SK-N-SH (cell line): ENCODE measurements at regions not wholly inside any gene's neighbourhood (a gene's known extent, or its start where the extent isn't known, plus 50 kb on each side); places are given as distances from the start of the nearest gene placed in this dataset.
A peak's percentile ranks its signal among the peaks of the same experiment; 100 is the strongest.

Experiments
- CTCF ChIA-PET: fragments of 300-600, 350-600 bp; formaldehyde crosslinking; extraction: SDS; loops from one replicate; lab custom pipeline; 2021; lab: Yijun Ruan, JAX
- POLR2A ChIA-PET: fragments of 350-600 bp; sonication (Branson Sonifier 250); formaldehyde crosslinking; extraction: SDS; loops from one replicate; lab custom pipeline; 2020; ENCODE audit warnings: antibody characterized with exemption, inconsistent platforms; lab: Yijun Ruan, JAX
- DNase-seq: peaks from one replicate; pipeline ENCODE4 v3.0.0; 2012
- H2AFZ ChIP-seq: fragments of 200-600 bp; sonication (generic); 2 replicates; pipeline ENCODE4 v1.8.1; 2016; ENCODE audit warnings: antibody characterized with exemption, mild to moderate bottlenecking, low read depth
- H3F3A ChIP-seq: fragments of 200-600 bp; sonication (generic); replicated peaks from 2 replicates; pipeline ENCODE3; 2016; ENCODE audit warnings: antibody characterized with exemption, mild to moderate bottlenecking; ENCODE audit not compliant: insufficient read depth
- H3K27ac ChIP-seq, 2 experiments: fragments of 200-500 bp in 1 of 2; fragments of 200-600 bp in 1 of 2; sonication (Bioruptor generic) in 1 of 2; sonication (generic), shearing (Covaris generic) in 1 of 2; 2 replicates each; pipeline versions ENCODE4 v1.5.1 to v1.6.1; 2014 to 2016; ENCODE audit warnings: low read depth in 2 of 2, inconsistent platforms in 1 of 2, low read length in 1 of 2, mild to moderate bottlenecking in 1 of 2, mixed read lengths in 1 of 2
- H3K27me3 ChIP-seq: fragments of 200-600 bp; sonication (generic), shearing (Covaris generic); 2 replicates; pipeline ENCODE4 v1.6.1; 2016; ENCODE audit warnings: mixed run types; ENCODE audit not compliant: insufficient read depth
- H3K36me3 ChIP-seq, 2 experiments: fragments of 200-500 bp in 1 of 2; fragments of 200-600 bp in 1 of 2; sonication (Bioruptor generic) in 1 of 2; sonication (generic) in 1 of 2; replicated peaks in 1 of 2; 2 replicates each; pipeline versions ENCODE3 to v1.5.1; 2014 to 2016; ENCODE audit warnings: low read length in 1 of 2, mild to moderate bottlenecking in 1 of 2; ENCODE audit not compliant: insufficient read depth in 2 of 2, control insufficient read depth in 1 of 2
- H3K4me1 ChIP-seq, 2 experiments: fragments of 200-500 bp in 1 of 2; fragments of 200-600 bp in 1 of 2; sonication (Bioruptor generic) in 1 of 2; sonication (generic), shearing (Covaris generic) in 1 of 2; 2 replicates each; pipeline versions ENCODE4 v1.5.1 to v1.6.1; 2014 to 2016; ENCODE audit warnings: low read depth in 1 of 2, low read length in 1 of 2, mixed run types in 1 of 2; ENCODE audit not compliant: insufficient read depth in 2 of 2, control insufficient read depth in 1 of 2
- H3K4me2 ChIP-seq: fragments of 200-600 bp; sonication (generic), shearing (Covaris generic); 2 replicates; pipeline ENCODE4 v1.6.1; 2017; ENCODE audit warnings: mixed run types
- H3K4me3 ChIP-seq, 2 experiments: fragments of 200-500 bp in 1 of 2; fragments of 200-600 bp in 1 of 2; sonication (Bioruptor generic) in 1 of 2; sonication (generic), shearing (Covaris generic) in 1 of 2; 2 replicates each; pipeline versions ENCODE4 v1.5.1 to v1.8.1; 2014 to 2016; ENCODE audit warnings: low read depth in 2 of 2, inconsistent platforms in 1 of 2, low read length in 1 of 2, mild to moderate bottlenecking in 1 of 2, mixed read lengths in 1 of 2, moderate library complexity in 1 of 2
- H3K79me2 ChIP-seq: fragments of 200-600 bp; sonication (generic); 2 replicates; pipeline ENCODE4 v1.8.1; 2017; ENCODE audit warnings: mild to moderate bottlenecking; ENCODE audit not compliant: insufficient read depth
- H3K9ac ChIP-seq: fragments of 200-600 bp; sonication (generic); 2 replicates; pipeline ENCODE4 v1.6.1; 2017; ENCODE audit warnings: mixed run types
- H3K9me2 ChIP-seq: fragments of 200-600 bp; sonication (generic); 2 replicates; pipeline ENCODE4 v1.6.1; 2017; ENCODE audit warnings: mixed run types
- H3K9me3 ChIP-seq: fragments of 200-600 bp; sonication (generic); 2 replicates; pipeline ENCODE4 v1.6.1; 2017; ENCODE audit warnings: mixed run types, mild to moderate bottlenecking, moderate library complexity
- H4K20me1 ChIP-seq: fragments of 200-600 bp; sonication (generic); 2 replicates; pipeline ENCODE4 v1.6.1; 2017; ENCODE audit warnings: mild to moderate bottlenecking, mixed run types; ENCODE audit not compliant: insufficient read depth
- EP300 ChIP-seq, 2 experiments: IDR thresholded peaks; 2 replicates each; pipeline versions ENCODE4 v1.4.0 to v1.6.1; 2012; ENCODE audit warnings: borderline replicate concordance in 1 of 2, low read depth in 1 of 2, low read length in 1 of 2
- FOSL2 ChIP-seq: IDR thresholded peaks from 2 replicates; pipeline ENCODE4 v1.4.0; 2012; ENCODE audit warnings: low read depth, mild to moderate bottlenecking, moderate library complexity, borderline replicate concordance
- FOXM1 ChIP-seq: IDR thresholded peaks from 2 replicates; pipeline ENCODE4 v1.4.0; 2012; ENCODE audit warnings: low read depth, mild to moderate bottlenecking
- MEF2A ChIP-seq: IDR thresholded peaks from 2 replicates; pipeline ENCODE4 v1.4.0; 2012; ENCODE audit warnings: low read depth, borderline replicate concordance
- MXI1 ChIP-seq: IDR thresholded peaks from 2 replicates; pipeline ENCODE4 v1.6.1; 2012; ENCODE audit warnings: mild to moderate bottlenecking, low read depth, low read length, improper control_type of control experiment
- NRF1 ChIP-seq: IDR thresholded peaks from 2 replicates; pipeline ENCODE4 v1.6.1; 2012; ENCODE audit warnings: low read depth, mild to moderate bottlenecking, low read length
- POLR2AphosphoS5 ChIP-seq: IDR thresholded peaks from 2 replicates; pipeline ENCODE4 v1.6.1; 2012; ENCODE audit warnings: low read depth, low read length
- RAD21 ChIP-seq: IDR thresholded peaks from 2 replicates; pipeline ENCODE4 v1.6.1; 2012; ENCODE audit warnings: mild to moderate bottlenecking, low read length
- RCOR1 ChIP-seq: fragments of 150-350 bp; IDR thresholded peaks from 2 replicates; pipeline ENCODE4 v1.6.1; 2017; ENCODE audit warnings: antibody characterized with exemption, low read length
- TEAD4 ChIP-seq: IDR thresholded peaks from 2 replicates; pipeline ENCODE4 v1.4.0; 2012; ENCODE audit warnings: mild to moderate bottlenecking, borderline replicate concordance; ENCODE audit not compliant: insufficient read depth
- WGBS: methylation state at CpG from one replicate; pipeline ENCODE4 v1.1.6; 2017; ENCODE audit warnings: low lambda C conversion rate; 5-methylcytosine and 5-hydroxymethylcytosine counted together
- TF ChIP-seq, protein P1 (sequence below): IDR thresholded peaks from 2 replicates; pipeline ENCODE4; 2012
- TF ChIP-seq, protein P2 (sequence below): fragments of 150-350 bp; IDR thresholded peaks from 2 replicates; pipeline ENCODE4 v1.6.1; 2016; ENCODE audit warnings: mild to moderate bottlenecking, low read depth, low read length

DNA sequence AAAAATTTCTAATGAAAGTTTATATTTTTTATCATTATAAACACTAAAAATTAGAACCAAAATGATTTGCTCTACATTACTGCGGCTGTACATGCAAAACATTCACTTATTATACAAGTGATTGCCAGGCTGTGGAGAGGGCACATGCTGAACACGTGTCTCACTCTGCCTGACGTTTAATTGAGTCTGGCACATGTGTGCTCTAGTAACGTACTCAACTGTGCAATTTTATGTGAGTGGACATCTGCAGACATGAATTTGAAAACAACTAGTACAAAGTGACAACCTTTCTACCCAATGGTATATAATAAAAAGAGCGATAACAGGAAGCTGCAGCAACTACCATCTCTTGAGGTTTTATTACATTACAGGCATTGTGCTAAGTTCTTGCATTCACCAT is 341.4 kb downstream of the KLF12 start:
- no peaks in the 10 kb centered on the region for H3K27me3 ChIP-seq
- H3K9ac ChIP-seq, result no peak overlapping the region
- no peak overlapping the region for H3K4me2 ChIP-seq
- no peaks in the 10 kb centered on the region for H4K20me1 ChIP-seq
- H3K27ac ChIP-seq, result no peak overlapping the region
- ChIA-PET POLR2A (no interaction called here), CTCF (no interaction called here)
- H2AFZ ChIP-seq, result no peak overlapping the region
- H3F3A ChIP-seq, result no peaks in the 10 kb centered on the region
- H3K36me3 ChIP-seq, result peaks cover 0 to 11% of the 10 kb centered on the region in 2 experiments
- WGBS, result 74% methylated on average over 5 of the region's 5 CpGs
- no peaks in the 10 kb centered on the region for H3K9me3 ChIP-seq
- H3K9me2 ChIP-seq, result no peaks in the 10 kb centered on the region
- TF ChIP-seq RAD21 (no peak), MEF2A (no peak), MXI1 (peak; percentile 22; the same call in 1 of the 2 replicates)
- DNase-seq, result no peak
- H3K79me2 ChIP-seq, result no peaks in the 10 kb centered on the region
- H3K4me3 ChIP-seq, result no peak overlapping the region
- peaks cover 2 to 14% of the 10 kb centered on the region in 2 experiments; a peak in 2 of 4 replicates for H3K4me1 ChIP-seq

DNA sequence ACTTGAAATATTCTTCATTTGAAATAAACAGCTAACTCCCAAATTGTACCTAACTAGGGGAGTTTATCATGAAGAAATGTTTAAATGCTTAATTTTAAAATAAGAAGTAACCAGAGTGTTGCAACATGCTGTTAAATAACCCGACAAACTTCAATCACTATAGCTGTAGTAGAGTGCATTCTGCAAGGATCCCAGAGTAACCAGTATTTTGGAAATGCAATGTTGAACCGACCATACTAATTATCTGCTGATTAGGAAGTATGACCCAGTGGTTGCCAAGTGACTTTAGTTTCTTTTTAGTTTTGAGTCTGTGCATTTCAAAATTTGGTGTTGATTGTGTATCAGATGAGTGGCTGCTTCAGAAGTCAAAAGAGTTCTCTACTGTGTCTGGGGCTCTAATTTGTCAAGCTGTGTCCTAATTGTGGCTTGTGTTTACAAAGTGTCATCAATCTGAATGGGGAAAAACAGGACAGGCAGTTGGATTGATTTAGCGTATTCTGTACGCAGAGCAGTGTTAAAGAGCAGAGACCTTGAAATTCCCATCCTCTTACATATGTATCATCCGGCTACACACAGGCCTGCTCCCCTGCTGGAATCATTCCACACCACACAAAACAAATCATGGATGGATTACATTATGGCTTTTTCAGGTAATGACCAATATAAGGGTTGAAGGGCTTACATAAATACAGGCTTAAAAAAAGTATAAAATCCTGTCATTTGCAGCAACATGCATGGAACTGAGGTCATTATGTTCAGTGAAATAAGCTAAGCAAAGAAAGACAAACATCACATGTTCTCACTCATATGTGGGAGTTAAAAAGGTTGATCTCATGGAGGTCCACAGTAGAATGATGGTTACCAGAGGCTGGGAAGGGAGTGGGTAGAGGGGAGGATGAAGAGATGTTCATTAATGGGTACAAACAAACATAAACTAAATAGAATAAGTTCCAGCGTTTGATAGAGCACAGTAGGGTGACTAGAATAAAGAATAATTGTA is 351.5 kb downstream of the KLF12 start:
- TF ChIP-seq EP300 (IDR thresholded peaks at IDR 0.05; ENCODE audit: borderline replicate concordance in 1 of 2, low read depth in 1 of 2, low read length in 1 of 2), result no peak
- TF ChIP-seq FOSL2, result no peak
- no peak for TF ChIP-seq NRF1
- no peak for TF ChIP-seq MXI1
- no peak for TF ChIP-seq TEAD4
- TF ChIP-seq, protein P1, sequence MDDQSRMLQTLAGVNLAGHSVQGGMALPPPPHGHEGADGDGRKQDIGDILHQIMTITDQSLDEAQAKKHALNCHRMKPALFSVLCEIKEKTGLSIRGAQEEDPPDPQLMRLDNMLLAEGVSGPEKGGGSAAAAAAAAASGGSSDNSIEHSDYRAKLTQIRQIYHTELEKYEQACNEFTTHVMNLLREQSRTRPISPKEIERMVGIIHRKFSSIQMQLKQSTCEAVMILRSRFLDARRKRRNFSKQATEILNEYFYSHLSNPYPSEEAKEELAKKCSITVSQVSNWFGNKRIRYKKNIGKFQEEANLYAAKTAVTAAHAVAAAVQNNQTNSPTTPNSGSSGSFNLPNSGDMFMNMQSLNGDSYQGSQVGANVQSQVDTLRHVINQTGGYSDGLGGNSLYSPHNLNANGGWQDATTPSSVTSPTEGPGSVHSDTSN, result no peak
- TF ChIP-seq, protein P2, sequence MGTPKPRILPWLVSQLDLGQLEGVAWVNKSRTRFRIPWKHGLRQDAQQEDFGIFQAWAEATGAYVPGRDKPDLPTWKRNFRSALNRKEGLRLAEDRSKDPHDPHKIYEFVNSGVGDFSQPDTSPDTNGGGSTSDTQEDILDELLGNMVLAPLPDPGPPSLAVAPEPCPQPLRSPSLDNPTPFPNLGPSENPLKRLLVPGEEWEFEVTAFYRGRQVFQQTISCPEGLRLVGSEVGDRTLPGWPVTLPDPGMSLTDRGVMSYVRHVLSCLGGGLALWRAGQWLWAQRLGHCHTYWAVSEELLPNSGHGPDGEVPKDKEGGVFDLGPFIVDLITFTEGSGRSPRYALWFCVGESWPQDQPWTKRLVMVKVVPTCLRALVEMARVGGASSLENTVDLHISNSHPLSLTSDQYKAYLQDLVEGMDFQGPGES, result no peak
- no peak for TF ChIP-seq POLR2AphosphoS5
- TF ChIP-seq FOXM1, result no peak
- TF ChIP-seq RCOR1, result no peak
- Histone ChIP-seq H3K27me3 (no peaks in the 10 kb centered on the region), H3K4me1 (peaks cover 0 to 18% of the 10 kb centered on the region in 2 experiments; a peak in 2 of 4 replicates), H3K4me2 (no peak overlapping the region), H3K9ac (no peak overlapping the region), H4K20me1 (no peaks in the 10 kb centered on the region), H3K4me3 (no peak overlapping the region), H2AFZ (no peak overlapping the region), H3K9me3 (no peaks in the 10 kb centered on the region), H3F3A (no peaks in the 10 kb centered on the region), H3K27ac (peak overlapping the region in 1 of 2 experiments; percentile 35; a peak in 2 of 4 replicates), H3K9me2 (no peaks in the 10 kb centered on the region), H3K79me2 (no peaks in the 10 kb centered on the region), H3K36me3 (no peaks in the 10 kb centered on the region)
- ChIA-PET POLR2A (no interaction called here), CTCF (interaction anchor here (0.7 to 2.4 kb wide), 3 partner anchors 15 to 793 kb away, joined by 3 to 12 read pairs (median 3); no protein-coding TSS in a partner anchor)
- peak; percentile 14 for DNase-seq
- 88% methylated on average over 6 of the region's 6 CpGs for WGBS
